Adrenal gland (tissue), 5 donors: ENCODE measurements at regions not wholly inside any gene's neighbourhood (a gene's known extent, or its start where the extent isn't known, plus 50 kb on each side); places are given as distances from the start of the nearest gene placed in this dataset.
"Not testable (repeated sequence)": the region's sequence is repeated elsewhere in the genome, so short reads cannot be mapped to it uniquely, and the experiment has no call there.

ENCODE experiments used
- CTCF ChIP-seq, 6 experiments: fragments of 450-650 bp in 4 of 6; fragments of 200-600 bp in 2 of 6; sonication (generic) in 1 of 6; IDR thresholded peaks; 1 replicate in 5 of 6; 2 replicates in 1 of 6; pipeline versions ENCODE4 v1.5.1 to v1.8.0; 2016 to 2021; ENCODE audit warnings: antibody characterized with exemption in 6 of 6, mild to moderate bottlenecking in 2 of 6, moderate library complexity in 1 of 6
- POLR2A ChIP-seq, 2 donors: fragments of 450-650 bp; IDR thresholded peaks; one replicate each; pipeline ENCODE4 v1.6.1; 2017; ENCODE audit warnings: antibody characterized with exemption in 2 of 2, mild to moderate bottlenecking in 2 of 2, moderate library complexity in 1 of 2
- donor health status: DM: no; HTN: no; CAD: no.

- not testable (repeated sequence) for TF ChIP-seq CTCF, POLR2A (IDR thresholded peaks at IDR 0.05)
Observed at GRCh38 chr7:152573186-152573585, 102.8 kb downstream of the XRCC2 start.
